Activated CD8-positive, alpha-beta T cell treated with anti-CD3 and anti-CD28 coated beads for 36 hours (primary cell): ENCODE measurements at regions not wholly inside any gene's neighbourhood (a gene's known extent, or its start where the extent isn't known, plus 50 kb on each side); places are given as distances from the start of the nearest gene placed in this dataset.

Experiments used
- ATAC-seq: fragments of 200-7000 bp; cut with Tn5 transposase; one replicate; pipeline ENCODE4 v1.10.0; 2021; ENCODE audit warnings: mild to moderate bottlenecking, moderate library complexity
- CTCF ChIA-PET: fragments of 350-600 bp; sonication (Branson Sonifier 250); formaldehyde crosslinking; loops from one replicate; lab custom pipeline; 2021; ENCODE audit warnings: antibody characterized with exemption; lab: Charles Lee
- POLR2A ChIA-PET: fragments of 350-600 bp; sonication (Branson Sonifier 250); formaldehyde crosslinking; loops from one replicate; lab custom pipeline; 2021; ENCODE audit warnings: antibody characterized with exemption; lab: Charles Lee
- DNase-seq: peaks from one replicate; pipeline ENCODE4 v3.0.0-alpha.2; 2020
- H3K27ac Mint-ChIP-seq: one replicate; pipeline ENCODE4 v1.8.0; 2021; ENCODE audit warnings: mild to moderate bottlenecking, mixed read lengths
- H3K27me3 Mint-ChIP-seq: one replicate; pipeline ENCODE4 v1.8.0; 2021; ENCODE audit warnings: mixed read lengths
- H3K36me3 Mint-ChIP-seq: one replicate; pipeline ENCODE4 v1.8.0; 2021; ENCODE audit warnings: low read depth, mixed read lengths
- H3K4me1 Mint-ChIP-seq: one replicate; pipeline ENCODE4 v1.8.0; 2021; ENCODE audit warnings: low read depth, mixed read lengths
- H3K4me3 Mint-ChIP-seq: one replicate; pipeline ENCODE4 v1.8.0; 2021; ENCODE audit warnings: mild to moderate bottlenecking, moderate library complexity, mixed read lengths
- H3K9me3 Mint-ChIP-seq: one replicate; pipeline ENCODE4 v1.8.0; 2021; ENCODE audit warnings: mixed read lengths
- intact Hi-C: fragments of 100-400 bp; cut with micrococcal nuclease; formaldehyde crosslinking; loops from one replicate; pipeline ENCODE4 v1.10.0; 2022
- TF ChIP-seq, protein P1 (sequence below): fragments of 200-600 bp; IDR thresholded peaks from one replicate; pipeline ENCODE4 v1.8.0; 2022; ENCODE audit warnings: antibody characterized with exemption, mild to moderate bottlenecking

DNA sequence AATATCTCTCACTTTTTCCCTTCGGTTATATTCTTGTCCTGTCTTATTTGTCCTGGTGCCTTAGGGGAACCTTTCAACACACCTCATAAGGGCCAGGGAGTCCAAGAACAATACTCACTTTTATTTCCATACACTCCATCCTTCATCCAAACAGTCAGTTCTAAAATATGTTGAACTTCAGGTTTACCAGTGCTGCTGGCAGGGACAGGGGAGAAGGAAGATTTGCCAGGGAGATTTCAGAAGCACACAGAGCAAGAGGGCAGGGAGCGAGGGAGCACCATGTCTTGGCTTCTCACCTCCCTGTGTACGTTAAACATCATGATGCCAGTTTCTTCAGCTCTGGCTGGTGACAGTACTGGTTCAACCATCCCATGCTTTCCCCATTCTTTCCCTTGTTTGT is 631.1 kb upstream of the FAT1 start:
- TF ChIP-seq, protein P1, sequence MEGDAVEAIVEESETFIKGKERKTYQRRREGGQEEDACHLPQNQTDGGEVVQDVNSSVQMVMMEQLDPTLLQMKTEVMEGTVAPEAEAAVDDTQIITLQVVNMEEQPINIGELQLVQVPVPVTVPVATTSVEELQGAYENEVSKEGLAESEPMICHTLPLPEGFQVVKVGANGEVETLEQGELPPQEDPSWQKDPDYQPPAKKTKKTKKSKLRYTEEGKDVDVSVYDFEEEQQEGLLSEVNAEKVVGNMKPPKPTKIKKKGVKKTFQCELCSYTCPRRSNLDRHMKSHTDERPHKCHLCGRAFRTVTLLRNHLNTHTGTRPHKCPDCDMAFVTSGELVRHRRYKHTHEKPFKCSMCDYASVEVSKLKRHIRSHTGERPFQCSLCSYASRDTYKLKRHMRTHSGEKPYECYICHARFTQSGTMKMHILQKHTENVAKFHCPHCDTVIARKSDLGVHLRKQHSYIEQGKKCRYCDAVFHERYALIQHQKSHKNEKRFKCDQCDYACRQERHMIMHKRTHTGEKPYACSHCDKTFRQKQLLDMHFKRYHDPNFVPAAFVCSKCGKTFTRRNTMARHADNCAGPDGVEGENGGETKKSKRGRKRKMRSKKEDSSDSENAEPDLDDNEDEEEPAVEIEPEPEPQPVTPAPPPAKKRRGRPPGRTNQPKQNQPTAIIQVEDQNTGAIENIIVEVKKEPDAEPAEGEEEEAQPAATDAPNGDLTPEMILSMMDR, result no peak
- H3K4me3 Mint-ChIP-seq, result no peak overlapping the region
- H3K27ac Mint-ChIP-seq, result no peak overlapping the region
- ATAC-seq (no peak), DNase-seq (no peak)
- POLR2A ChIA-PET, result no interaction called here
- peaks cover 12% of the 10 kb centered on the region for H3K9me3 Mint-ChIP-seq
- intact Hi-C loops, result no loop called here
- CTCF ChIA-PET, result no interaction called here
- H3K27me3 Mint-ChIP-seq, result no peaks in the 10 kb centered on the region
- H3K36me3 Mint-ChIP-seq, result no peaks in the 10 kb centered on the region
- H3K4me1 Mint-ChIP-seq, result no peaks in the 10 kb centered on the region

DNA sequence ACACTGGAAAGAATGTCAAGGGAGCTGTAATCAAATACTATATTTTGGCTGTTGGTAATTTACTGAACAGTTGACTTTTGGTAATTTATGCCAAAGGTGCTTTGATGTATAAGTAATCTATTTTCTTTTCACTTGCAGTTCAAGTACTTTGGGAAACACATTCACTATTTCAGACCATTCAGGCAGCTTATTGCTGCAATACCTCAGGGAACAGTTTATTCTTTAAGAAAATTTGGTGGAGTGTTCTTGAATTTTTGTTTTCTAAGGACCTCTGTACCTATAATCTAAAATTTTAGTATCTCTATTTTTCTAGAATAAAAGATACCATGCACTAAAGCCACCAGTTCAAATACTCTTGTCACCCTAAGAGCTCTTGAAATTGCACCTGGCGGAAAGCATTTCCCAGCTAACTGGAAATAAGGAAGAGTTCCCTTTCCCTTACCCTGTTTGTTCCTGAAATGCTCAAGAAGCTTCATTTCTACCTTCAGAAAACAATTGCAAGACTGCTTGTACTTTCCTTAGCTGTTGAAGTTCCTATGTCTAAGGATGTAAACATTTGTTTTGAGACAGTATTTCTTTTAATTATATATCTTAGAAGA is 633.5 kb upstream of the FAT1 start:
- no peaks in the 10 kb centered on the region for H3K4me1 Mint-ChIP-seq
- ChIA-PET POLR2A (no interaction called here), CTCF (no interaction called here)
- ATAC-seq, result no peak
- H3K36me3 Mint-ChIP-seq, result no peaks in the 10 kb centered on the region
- TF ChIP-seq, protein P1, result no peak
- no peak for DNase-seq
- intact Hi-C loops, result no loop called here
- peaks cover 17% of the 10 kb centered on the region for H3K9me3 Mint-ChIP-seq
- no peak overlapping the region for H3K27ac Mint-ChIP-seq
- no peak overlapping the region for H3K4me3 Mint-ChIP-seq
- no peaks in the 10 kb centered on the region for H3K27me3 Mint-ChIP-seq

GRCh38 chr4:187357821-187358220 is 634.2 kb upstream of the FAT1 start:
- H3K27me3 Mint-ChIP-seq, result no peaks in the 10 kb centered on the region
- H3K27ac Mint-ChIP-seq, result no peak overlapping the region
- H3K36me3 Mint-ChIP-seq, result no peaks in the 10 kb centered on the region
- DNase-seq (no peak), ATAC-seq (no peak)
- peaks cover 17% of the 10 kb centered on the region for H3K9me3 Mint-ChIP-seq
- POLR2A ChIA-PET, result no interaction called here
- intact Hi-C loops, result no loop called here
- CTCF ChIA-PET, result no interaction called here
- H3K4me1 Mint-ChIP-seq, result no peaks in the 10 kb centered on the region
- no peak overlapping the region for H3K4me3 Mint-ChIP-seq
- TF ChIP-seq, protein P1, result no peak

DNA sequence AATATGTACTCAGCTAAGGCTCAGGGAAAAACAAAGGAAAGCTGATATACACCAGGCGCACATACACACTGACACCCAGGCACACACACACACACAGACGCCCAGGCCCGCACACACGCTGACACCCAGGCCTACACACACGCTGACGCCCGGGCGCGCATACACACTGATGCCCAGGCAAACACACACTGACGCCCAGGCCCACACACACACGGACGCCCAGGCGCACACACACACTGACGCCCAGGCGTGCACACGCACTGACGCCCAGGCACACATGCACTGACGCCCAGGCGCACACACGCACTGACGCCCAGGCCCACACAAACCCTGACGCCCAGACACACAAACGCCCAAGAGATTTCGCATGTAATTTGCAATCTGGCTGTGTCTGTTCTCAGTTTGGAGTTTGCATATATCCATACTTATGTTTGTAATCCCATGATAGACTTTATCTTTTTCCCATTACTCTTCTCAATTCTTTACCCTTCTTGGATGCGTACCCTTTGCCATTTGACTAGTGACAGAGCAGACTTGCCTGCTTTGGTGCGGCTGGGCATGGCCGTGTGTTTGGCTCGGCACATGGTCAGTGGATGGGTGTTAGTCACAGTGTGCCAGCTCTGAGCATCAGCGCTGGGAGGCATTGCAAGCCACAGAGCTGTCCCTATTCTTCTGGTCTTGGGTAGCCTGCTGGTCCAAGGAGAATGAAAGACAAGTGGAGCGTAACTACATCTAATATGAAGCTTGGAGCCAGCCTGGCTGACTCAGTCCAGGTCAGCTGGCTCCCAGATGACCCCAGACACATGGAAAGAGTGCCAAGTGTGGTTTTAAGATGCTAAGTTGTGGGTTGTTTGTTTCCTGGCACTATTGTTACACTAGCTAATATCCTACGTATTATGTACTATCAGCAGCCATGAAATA is 632.4 kb upstream of the ZFP42 start:
- Mint-ChIP-seq H3K4me1 (no peaks in the 10 kb centered on the region), H3K9me3 (peaks cover 11% of the 10 kb centered on the region), H3K27ac (no peak overlapping the region), H3K4me3 (no peak overlapping the region), H3K36me3 (no peaks in the 10 kb centered on the region), H3K27me3 (no peaks in the 10 kb centered on the region)
- POLR2A ChIA-PET, result no interaction called here
- DNase-seq (no peak), ATAC-seq (no peak)
- intact Hi-C loops, result no loop called here
- CTCF ChIA-PET, result no interaction called here
- TF ChIP-seq, protein P1, result no peak

GRCh38 chr4:187364401-187364800 is 631.2 kb upstream of the ZFP42 start:
- no peaks in the 10 kb centered on the region for H3K36me3 Mint-ChIP-seq
- CTCF ChIA-PET, result no interaction called here
- no peak overlapping the region for H3K27ac Mint-ChIP-seq
- intact Hi-C loops, result no loop called here
- H3K27me3 Mint-ChIP-seq, result no peaks in the 10 kb centered on the region
- H3K4me1 Mint-ChIP-seq, result no peaks in the 10 kb centered on the region
- ATAC-seq, result no peak
- TF ChIP-seq, protein P1, result no peak
- no peak for DNase-seq
- POLR2A ChIA-PET, result no interaction called here
- no peak overlapping the region for H3K4me3 Mint-ChIP-seq
- H3K9me3 Mint-ChIP-seq, result peaks cover 14% of the 10 kb centered on the region
